ENCODE measurements at regions not wholly inside any gene's neighbourhood (a gene's known extent, or its start where the extent isn't known, plus 50 kb on each side); places are given as distances from the start of the nearest gene placed in this dataset.

DNA sequence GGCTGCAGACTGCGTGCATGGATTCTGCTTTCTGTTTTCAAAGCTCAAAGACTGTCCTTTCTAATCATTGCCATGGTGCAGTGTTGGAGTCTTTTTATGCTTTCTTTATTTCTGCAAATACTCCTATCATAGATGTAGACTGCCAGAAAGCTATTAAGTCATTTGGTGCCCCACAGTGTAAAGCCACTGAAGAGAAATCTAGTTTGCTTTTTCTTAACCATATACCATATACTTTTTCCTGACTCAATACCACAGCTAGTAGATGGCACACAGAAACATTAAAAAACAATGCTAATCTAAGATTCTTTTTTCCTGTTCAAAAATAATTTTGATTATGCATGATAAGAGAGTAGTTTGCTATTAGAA is 109.9 kb upstream of the RAB27B start:
- Histone ChIP-seq H3K4me1 (ENCODE audit: insufficient read depth, low read length, severe bottlenecking) (no peaks in the 10 kb centered on the region), H3F3A (ENCODE audit: insufficient read depth, low read length) (no peaks in the 10 kb centered on the region), H3K27ac (ENCODE audit: low read depth, low read length, poor library complexity, severe bottlenecking) (no peak overlapping the region), H3K36me3 (ENCODE audit: insufficient read depth, low read length) (no peaks in the 10 kb centered on the region), H4K20me1 (ENCODE audit: insufficient read depth, low read length) (no peaks in the 10 kb centered on the region), H3K79me2 (ENCODE audit: insufficient read depth, low read length) (no peaks in the 10 kb centered on the region), H3K9me2 (ENCODE audit: low read depth, low read length) (no peaks in the 10 kb centered on the region), H3K9ac (ENCODE audit: low read length) (no peak overlapping the region), H3K27me3 (ENCODE audit: insufficient read depth, low read length) (no peaks in the 10 kb centered on the region), H2AFZ (ENCODE audit: low read length) (no peak overlapping the region), H3K4me2 (ENCODE audit: low read length) (no peak overlapping the region), H3K4me3 (ENCODE audit: low read depth, low read length, poor library complexity, severe bottlenecking) (no peak overlapping the region), H3K9me3 (ENCODE audit: low read length) (no peaks in the 10 kb centered on the region)
- TF ChIP-seq, protein P1, sequence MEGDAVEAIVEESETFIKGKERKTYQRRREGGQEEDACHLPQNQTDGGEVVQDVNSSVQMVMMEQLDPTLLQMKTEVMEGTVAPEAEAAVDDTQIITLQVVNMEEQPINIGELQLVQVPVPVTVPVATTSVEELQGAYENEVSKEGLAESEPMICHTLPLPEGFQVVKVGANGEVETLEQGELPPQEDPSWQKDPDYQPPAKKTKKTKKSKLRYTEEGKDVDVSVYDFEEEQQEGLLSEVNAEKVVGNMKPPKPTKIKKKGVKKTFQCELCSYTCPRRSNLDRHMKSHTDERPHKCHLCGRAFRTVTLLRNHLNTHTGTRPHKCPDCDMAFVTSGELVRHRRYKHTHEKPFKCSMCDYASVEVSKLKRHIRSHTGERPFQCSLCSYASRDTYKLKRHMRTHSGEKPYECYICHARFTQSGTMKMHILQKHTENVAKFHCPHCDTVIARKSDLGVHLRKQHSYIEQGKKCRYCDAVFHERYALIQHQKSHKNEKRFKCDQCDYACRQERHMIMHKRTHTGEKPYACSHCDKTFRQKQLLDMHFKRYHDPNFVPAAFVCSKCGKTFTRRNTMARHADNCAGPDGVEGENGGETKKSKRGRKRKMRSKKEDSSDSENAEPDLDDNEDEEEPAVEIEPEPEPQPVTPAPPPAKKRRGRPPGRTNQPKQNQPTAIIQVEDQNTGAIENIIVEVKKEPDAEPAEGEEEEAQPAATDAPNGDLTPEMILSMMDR (IDR thresholded peaks at IDR 0.05; ENCODE audit: low read length) = no peak
- TF ChIP-seq EZH2 (IDR thresholded peaks at IDR 0.05; ENCODE audit: borderline replicate concordance, low read length) = no peak

DNA sequence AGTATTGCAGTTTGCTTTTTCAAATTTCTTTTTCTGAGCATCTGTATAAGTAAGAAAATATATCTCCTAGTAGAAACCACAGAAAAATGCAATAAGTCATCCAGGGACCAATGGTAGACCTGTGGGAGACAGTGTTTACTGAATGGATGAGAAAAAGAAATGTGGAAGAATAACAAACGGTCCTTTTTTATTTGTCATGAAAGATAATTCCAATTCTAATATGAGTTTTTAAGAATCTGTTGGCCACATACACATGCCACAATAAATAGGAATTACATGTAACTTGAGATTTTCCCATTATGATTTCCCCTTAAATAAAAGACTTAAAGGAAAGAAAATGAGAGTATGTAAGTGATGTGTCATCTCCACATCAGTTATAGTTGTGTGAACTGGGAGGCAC is 107.7 kb upstream of the RAB27B start:
- no peaks in the 10 kb centered on the region for H4K20me1 ChIP-seq (ENCODE audit: insufficient read depth, low read length)
- no peaks in the 10 kb centered on the region for H3K4me1 ChIP-seq (ENCODE audit: insufficient read depth, low read length, severe bottlenecking)
- no peaks in the 10 kb centered on the region for H3F3A ChIP-seq (ENCODE audit: insufficient read depth, low read length)
- H3K27ac ChIP-seq (ENCODE audit: low read depth, low read length, poor library complexity, severe bottlenecking) = no peak overlapping the region
- H3K79me2 ChIP-seq (ENCODE audit: insufficient read depth, low read length) = no peaks in the 10 kb centered on the region
- no peaks in the 10 kb centered on the region for H3K9me2 ChIP-seq (ENCODE audit: low read depth, low read length)
- no peaks in the 10 kb centered on the region for H3K27me3 ChIP-seq (ENCODE audit: insufficient read depth, low read length)
- no peaks in the 10 kb centered on the region for H3K9me3 ChIP-seq (ENCODE audit: low read length)
- no peaks in the 10 kb centered on the region for H3K36me3 ChIP-seq (ENCODE audit: insufficient read depth, low read length)
- H3K4me2 ChIP-seq (ENCODE audit: low read length) = no peak overlapping the region
- H3K4me3 ChIP-seq (ENCODE audit: low read depth, low read length, poor library complexity, severe bottlenecking) = no peak overlapping the region
- H2AFZ ChIP-seq (ENCODE audit: low read length) = no peak overlapping the region
- TF ChIP-seq, protein P1 (IDR thresholded peaks at IDR 0.05; ENCODE audit: low read length) = no peak
- TF ChIP-seq EZH2 (IDR thresholded peaks at IDR 0.05; ENCODE audit: borderline replicate concordance, low read length) = no peak
- no peak overlapping the region for H3K9ac ChIP-seq (ENCODE audit: low read length)

GRCh38 chr18:54726143-54726542 is 102.1 kb upstream of the RAB27B start:
- Histone ChIP-seq H3K9me2 (ENCODE audit: low read depth, low read length) (no peaks in the 10 kb centered on the region), H3K9me3 (ENCODE audit: low read length) (no peaks in the 10 kb centered on the region), H3K27ac (ENCODE audit: low read depth, low read length, poor library complexity, severe bottlenecking) (no peak overlapping the region), H3K79me2 (ENCODE audit: insufficient read depth, low read length) (no peaks in the 10 kb centered on the region), H3K4me3 (ENCODE audit: low read depth, low read length, poor library complexity, severe bottlenecking) (no peak overlapping the region), H3K9ac (ENCODE audit: low read length) (no peak overlapping the region), H4K20me1 (ENCODE audit: insufficient read depth, low read length) (no peaks in the 10 kb centered on the region), H3F3A (ENCODE audit: insufficient read depth, low read length) (no peaks in the 10 kb centered on the region), H3K4me2 (ENCODE audit: low read length) (no peak overlapping the region), H3K36me3 (ENCODE audit: insufficient read depth, low read length) (no peaks in the 10 kb centered on the region), H3K27me3 (ENCODE audit: insufficient read depth, low read length) (no peaks in the 10 kb centered on the region), H2AFZ (ENCODE audit: low read length) (no peak overlapping the region), H3K4me1 (ENCODE audit: insufficient read depth, low read length, severe bottlenecking) (no peaks in the 10 kb centered on the region)
- TF ChIP-seq, protein P1 (IDR thresholded peaks at IDR 0.05; ENCODE audit: low read length) = no peak
